VCaP (cell line): ENCODE measurements at regions not wholly inside any gene's neighbourhood (a gene's known extent, or its start where the extent isn't known, plus 50 kb on each side); places are given as distances from the start of the nearest gene placed in this dataset.

ENCODE experiments used
- H3K27ac ChIP-seq: fragments of 450-650 bp; 2 replicates; pipeline ENCODE4 v1.5.1; 2017
- TF ChIP-seq, protein P1 (sequence below): fragments of 450-650 bp; conservative IDR thresholded peaks from 2 replicates; pipeline ENCODE4 v1.5.1; 2017; ENCODE audit warnings: mild to moderate bottlenecking, moderate library complexity

- TF ChIP-seq, protein P1, sequence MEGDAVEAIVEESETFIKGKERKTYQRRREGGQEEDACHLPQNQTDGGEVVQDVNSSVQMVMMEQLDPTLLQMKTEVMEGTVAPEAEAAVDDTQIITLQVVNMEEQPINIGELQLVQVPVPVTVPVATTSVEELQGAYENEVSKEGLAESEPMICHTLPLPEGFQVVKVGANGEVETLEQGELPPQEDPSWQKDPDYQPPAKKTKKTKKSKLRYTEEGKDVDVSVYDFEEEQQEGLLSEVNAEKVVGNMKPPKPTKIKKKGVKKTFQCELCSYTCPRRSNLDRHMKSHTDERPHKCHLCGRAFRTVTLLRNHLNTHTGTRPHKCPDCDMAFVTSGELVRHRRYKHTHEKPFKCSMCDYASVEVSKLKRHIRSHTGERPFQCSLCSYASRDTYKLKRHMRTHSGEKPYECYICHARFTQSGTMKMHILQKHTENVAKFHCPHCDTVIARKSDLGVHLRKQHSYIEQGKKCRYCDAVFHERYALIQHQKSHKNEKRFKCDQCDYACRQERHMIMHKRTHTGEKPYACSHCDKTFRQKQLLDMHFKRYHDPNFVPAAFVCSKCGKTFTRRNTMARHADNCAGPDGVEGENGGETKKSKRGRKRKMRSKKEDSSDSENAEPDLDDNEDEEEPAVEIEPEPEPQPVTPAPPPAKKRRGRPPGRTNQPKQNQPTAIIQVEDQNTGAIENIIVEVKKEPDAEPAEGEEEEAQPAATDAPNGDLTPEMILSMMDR, result no peak
- no peak overlapping the region for H3K27ac ChIP-seq
Measured at GRCh38 chr3:83649692-83650091, 1309.1 kb upstream of the CADM2 start.

- no peak overlapping the region for H3K27ac ChIP-seq
- TF ChIP-seq, protein P1, result no peak
Measured at GRCh38 chr3:83655083-83655482, 1303.7 kb upstream of the CADM2 start.

DNA sequence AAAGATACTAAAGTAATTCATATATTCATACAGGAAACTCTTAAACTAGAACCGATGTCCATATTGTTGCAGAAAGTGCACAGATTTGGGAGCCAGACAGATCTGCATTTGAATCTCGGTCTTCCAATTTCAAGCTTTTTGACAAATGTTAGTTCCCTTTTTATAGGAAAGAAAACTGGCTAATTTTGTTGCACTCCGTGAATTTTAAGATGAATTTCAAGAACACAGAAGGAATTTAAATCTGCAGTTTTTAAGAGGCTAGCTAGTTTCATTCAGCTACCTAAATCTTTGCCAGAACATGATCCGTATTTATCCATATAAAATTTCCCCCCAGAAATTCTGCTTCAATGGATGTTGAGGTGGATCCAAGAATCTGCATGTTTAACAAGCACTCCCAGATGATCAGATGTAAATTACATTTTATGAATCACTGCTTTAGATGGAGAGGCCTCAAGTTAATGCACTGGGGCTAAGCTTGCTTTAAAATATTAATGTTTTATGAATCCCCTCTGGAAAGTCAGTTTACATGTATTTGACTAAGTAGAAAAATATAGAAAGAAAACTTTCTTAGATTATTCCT, 1296.3 kb upstream of the CADM2 start:
- H3K27ac ChIP-seq, result no peak overlapping the region
- TF ChIP-seq, protein P1, result no peak

DNA sequence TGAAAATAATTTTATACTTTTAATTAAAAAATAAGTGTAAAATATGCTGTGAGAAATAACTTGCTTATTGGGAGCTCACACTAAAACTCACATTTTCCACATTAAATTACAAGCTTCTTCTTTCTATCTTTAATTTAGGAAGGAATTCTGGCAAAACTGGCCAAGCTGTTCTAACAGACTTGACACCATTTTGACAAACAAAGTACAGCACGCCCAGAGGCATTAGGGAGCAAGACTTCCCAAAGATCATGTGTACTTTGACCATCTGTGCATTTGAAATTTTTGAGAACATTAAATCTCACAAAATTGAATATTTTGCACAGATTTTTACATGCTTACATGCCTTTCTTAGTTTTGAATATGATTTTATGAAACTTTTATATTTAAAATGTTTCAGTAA, 1288.4 kb upstream of the CADM2 start:
- TF ChIP-seq, protein P1, result no peak
- no peak overlapping the region for H3K27ac ChIP-seq

DNA sequence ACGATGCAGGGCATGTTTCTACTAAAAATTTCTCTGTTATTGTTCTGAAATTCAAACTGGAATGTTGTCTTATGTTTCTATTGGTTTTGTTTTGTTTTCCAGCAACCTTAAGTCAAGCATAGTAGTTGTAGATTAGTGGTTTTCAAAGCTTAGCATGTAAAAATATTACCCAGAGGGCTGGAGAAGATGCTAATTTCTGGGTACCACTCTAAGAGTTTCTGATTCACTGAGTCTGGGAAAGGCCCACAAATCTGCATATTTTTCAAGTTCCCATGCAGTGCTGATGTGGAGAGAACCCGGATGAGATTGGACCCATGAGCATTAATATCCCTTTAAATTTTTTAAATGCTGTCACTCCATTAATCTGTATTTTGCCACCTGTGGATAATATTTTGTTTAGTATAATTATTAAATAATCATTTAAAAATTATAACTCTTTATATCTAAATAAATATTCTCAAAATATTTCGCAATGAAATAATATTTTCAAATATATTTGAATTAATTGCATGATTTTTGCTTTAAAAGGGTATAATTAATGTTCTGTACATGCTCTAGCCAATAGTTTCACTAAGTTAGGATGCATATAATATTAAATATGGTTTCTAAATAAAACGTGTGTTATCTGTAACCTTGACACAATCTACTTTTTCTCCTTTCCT, 1274.7 kb upstream of the CADM2 start:
- H3K27ac ChIP-seq, result no peak overlapping the region
- TF ChIP-seq, protein P1, result no peak

DNA sequence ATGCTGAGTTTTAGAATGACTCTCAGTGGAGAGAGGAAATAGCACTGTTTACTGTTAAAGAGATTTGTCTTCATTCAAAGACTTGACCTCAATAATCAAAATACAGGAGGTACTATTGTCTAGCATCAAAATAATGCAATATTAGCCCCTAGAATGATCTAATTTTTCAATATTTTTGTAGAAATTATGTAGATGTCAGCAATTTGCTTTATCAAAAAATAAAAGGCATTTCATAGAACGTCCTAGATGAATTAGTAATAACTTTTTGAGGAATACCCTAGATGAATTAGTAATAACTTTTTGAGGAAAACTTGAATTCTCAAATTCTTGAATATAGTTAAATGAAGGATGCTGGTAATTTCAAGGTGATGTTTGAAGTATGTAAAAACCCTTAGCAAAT, 1252.1 kb upstream of the CADM2 start:
- no peak overlapping the region for H3K27ac ChIP-seq
- TF ChIP-seq, protein P1, result no peak

- H3K27ac ChIP-seq, result no peak overlapping the region
- TF ChIP-seq, protein P1, result no peak
Measured at GRCh38 chr3:83715307-83715706, 1243.5 kb upstream of the CADM2 start.
